ENCODE measurements at regions not wholly inside any gene's neighbourhood (a gene's known extent, or its start where the extent isn't known, plus 50 kb on each side); places are given as distances from the start of the nearest gene placed in this dataset.

DNA sequence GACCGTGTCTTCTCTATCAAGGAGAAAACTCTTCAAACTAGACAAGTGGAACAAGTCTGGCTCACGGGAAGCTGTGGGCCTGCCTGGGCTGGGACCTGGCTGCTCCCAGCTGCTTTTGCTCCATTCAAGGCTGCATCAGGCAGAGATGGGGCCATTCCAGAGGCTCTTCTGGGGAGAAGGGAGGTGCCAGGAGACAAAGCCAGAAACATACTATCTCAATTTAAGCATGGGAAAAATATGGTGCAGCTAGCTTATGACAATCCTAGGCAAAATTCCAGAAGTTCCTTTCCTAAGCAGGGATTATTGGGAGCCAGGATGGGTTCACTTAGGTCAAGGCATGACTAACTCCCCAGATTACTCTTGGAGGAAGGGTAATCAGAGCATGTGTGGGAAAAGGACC lies 90.8 kb upstream of the SLC2A1 start:
- no peak for TF ChIP-seq CTCF (IDR thresholded peaks at IDR 0.05)
- intact Hi-C loops (cut with micrococcal nuclease): no loop called here
- Mint-ChIP-seq H3K9me3 (no peaks in the 10 kb centered on the region), H3K4me3 (no peak overlapping the region), H3K36me3 (no peaks in the 10 kb centered on the region), H3K4me1 (no peaks in the 10 kb centered on the region), H3K27ac (no peak overlapping the region), H3K27me3 (ENCODE audit: low read depth in 3 of 3) (peaks cover 4 to 6% (median 5%) of the 10 kb centered on the region in 3 donors)
- Histone ChIP-seq H3K4me1 (ENCODE audit: control insufficient read depth in 1 of 2, insufficient read depth in 2 of 2, low read length in 2 of 2) (no peaks in the 10 kb centered on the region), H3K4me3 (replicated peaks in 1 of 3; ENCODE audit: low read depth in 2 of 3, low read length in 3 of 3) (no peak overlapping the region), H3K27me3 (ENCODE audit: control insufficient read depth in 2 of 2, insufficient read depth in 2 of 2, low read length in 2 of 2) (no peaks in the 10 kb centered on the region), H3K9ac (ENCODE audit: insufficient read depth, low read length, poor library complexity, severe bottlenecking) (no peak overlapping the region), H3K4me2 (replicated peaks; ENCODE audit: extremely low read depth, low read length, poor library complexity, severe bottlenecking) (no peak overlapping the region), H3K79me2 (ENCODE audit: insufficient read depth, low read length) (no peaks in the 10 kb centered on the region), H3K9me3 (replicated peaks in 1 of 2; ENCODE audit: control insufficient read depth in 1 of 2, insufficient read depth in 1 of 2, low read length in 2 of 2) (no peaks in the 10 kb centered on the region), H4K20me1 (ENCODE audit: insufficient read depth, low read length) (no peaks in the 10 kb centered on the region), H3K27ac (ENCODE audit: low read depth in 1 of 2, low read length in 2 of 2) (no peak overlapping the region), H3K36me3 (replicated peaks in 1 of 2; ENCODE audit: control insufficient read depth in 1 of 2, insufficient read depth in 2 of 2, low read length in 2 of 2) (no peaks in the 10 kb centered on the region), H2AFZ (ENCODE audit: insufficient read depth, low read depth, low read length, poor library complexity, severe bottlenecking) (no peak overlapping the region)
- 100% methylated on average over 1 of the region's 2 CpGs for WGBS (ENCODE audit: insufficient coverage)
- DNase-seq: no peak

- no peaks in the 10 kb centered on the region for H3K36me3 ChIP-seq (replicated peaks in 1 of 2; ENCODE audit: control insufficient read depth in 1 of 2, insufficient read depth in 2 of 2, low read length in 2 of 2)
- no peak for TF ChIP-seq CTCF (IDR thresholded peaks at IDR 0.05)
- H3K27ac Mint-ChIP-seq: no peak overlapping the region
- H4K20me1 ChIP-seq (ENCODE audit: insufficient read depth, low read length): no peaks in the 10 kb centered on the region
- H3K9me3 ChIP-seq (replicated peaks in 1 of 2; ENCODE audit: control insufficient read depth in 1 of 2, insufficient read depth in 1 of 2, low read length in 2 of 2): no peaks in the 10 kb centered on the region
- no peaks in the 10 kb centered on the region for H3K4me1 ChIP-seq (ENCODE audit: control insufficient read depth in 1 of 2, insufficient read depth in 2 of 2, low read length in 2 of 2)
- H3K79me2 ChIP-seq (ENCODE audit: insufficient read depth, low read length): no peaks in the 10 kb centered on the region
- no peaks in the 10 kb centered on the region for H3K27me3 ChIP-seq (ENCODE audit: control insufficient read depth in 2 of 2, insufficient read depth in 2 of 2, low read length in 2 of 2)
- H2AFZ ChIP-seq (ENCODE audit: insufficient read depth, low read depth, low read length, poor library complexity, severe bottlenecking): no peak overlapping the region
- no peak for DNase-seq
- WGBS (ENCODE audit: insufficient coverage): 92% methylated on average over 2 of the region's 2 CpGs
- H3K4me2 ChIP-seq (replicated peaks; ENCODE audit: extremely low read depth, low read length, poor library complexity, severe bottlenecking): no peak overlapping the region
- no peak overlapping the region for H3K4me3 ChIP-seq (replicated peaks in 1 of 3; ENCODE audit: low read depth in 2 of 3, low read length in 3 of 3)
- H3K9ac ChIP-seq (ENCODE audit: insufficient read depth, low read length, poor library complexity, severe bottlenecking): no peak overlapping the region
- H3K27me3 Mint-ChIP-seq (ENCODE audit: low read depth in 3 of 3): peaks cover 4 to 6% (median 5%) of the 10 kb centered on the region in 3 donors
- H3K9me3 Mint-ChIP-seq: no peaks in the 10 kb centered on the region
- H3K36me3 Mint-ChIP-seq: no peaks in the 10 kb centered on the region
- H3K27ac ChIP-seq (ENCODE audit: low read depth in 1 of 2, low read length in 2 of 2): no peak overlapping the region
- no peak overlapping the region for H3K4me3 Mint-ChIP-seq
- intact Hi-C loops (cut with micrococcal nuclease): no loop called here
- no peaks in the 10 kb centered on the region for H3K4me1 Mint-ChIP-seq
These were observed 89.9 kb upstream of the SLC2A1 start for GRCh38 chr1:43048601-43049011.

Data from CD14-positive monocyte (primary cell).